SK-MEL-5 (cell line): ENCODE measurements at regions not wholly inside any gene's neighbourhood (a gene's known extent, or its start where the extent isn't known, plus 50 kb on each side); places are given as distances from the start of the nearest gene placed in this dataset.

Source experiments
- DNase-seq: peaks from one replicate; pipeline ENCODE4 v3.0.0-alpha.2; 2016; ENCODE audit warnings: low read depth, low spot score
- in situ Hi-C: cut with HindIII; loops from 2 replicates; pipeline ENCODE4 v1.10.0; 2016; ENCODE audit warnings: low sequenced_read_pairs, high pct_unique_total_duplicates, low pct_unique_long_range_greater_than_20kb

GRCh38 chr11:133787379-133788141, 57.8 kb downstream of the SPATA19 start:
- in situ Hi-C loops = no loop called here
- peak; percentile 34 for DNase-seq

DNA sequence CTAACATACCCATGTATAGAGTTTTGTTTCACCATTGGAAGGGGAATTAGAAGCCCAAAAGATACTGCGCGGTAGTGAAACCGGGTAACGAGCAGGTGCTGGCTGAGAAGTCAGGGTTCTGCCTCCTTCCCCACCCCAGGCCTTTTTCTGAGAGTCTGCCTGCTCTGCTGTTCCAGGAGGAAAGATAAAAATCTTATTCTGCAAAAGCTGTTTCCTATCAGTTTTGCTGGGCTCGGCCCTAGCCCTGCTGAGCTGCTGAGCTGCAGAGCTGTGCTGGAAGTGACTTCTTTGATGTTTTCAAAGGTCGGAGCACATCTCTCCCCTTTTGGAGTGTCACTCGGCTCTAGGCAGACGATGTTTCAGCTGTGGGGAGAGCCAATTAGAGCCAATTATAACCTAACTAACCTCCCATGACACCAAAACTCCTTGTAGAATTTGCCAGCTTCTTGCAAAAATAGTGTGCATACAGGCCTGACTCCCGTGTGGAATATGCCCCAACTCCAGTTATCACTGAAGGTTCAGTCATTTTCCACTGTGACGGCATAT, 59.4 kb downstream of the SPATA19 start:
- in situ Hi-C loops = no loop called here
- DNase-seq = no peak

GRCh38 chr11:133784359-133784758, 61.0 kb downstream of the SPATA19 start:
- in situ Hi-C loops = no loop called here
- DNase-seq = no peak

DNA sequence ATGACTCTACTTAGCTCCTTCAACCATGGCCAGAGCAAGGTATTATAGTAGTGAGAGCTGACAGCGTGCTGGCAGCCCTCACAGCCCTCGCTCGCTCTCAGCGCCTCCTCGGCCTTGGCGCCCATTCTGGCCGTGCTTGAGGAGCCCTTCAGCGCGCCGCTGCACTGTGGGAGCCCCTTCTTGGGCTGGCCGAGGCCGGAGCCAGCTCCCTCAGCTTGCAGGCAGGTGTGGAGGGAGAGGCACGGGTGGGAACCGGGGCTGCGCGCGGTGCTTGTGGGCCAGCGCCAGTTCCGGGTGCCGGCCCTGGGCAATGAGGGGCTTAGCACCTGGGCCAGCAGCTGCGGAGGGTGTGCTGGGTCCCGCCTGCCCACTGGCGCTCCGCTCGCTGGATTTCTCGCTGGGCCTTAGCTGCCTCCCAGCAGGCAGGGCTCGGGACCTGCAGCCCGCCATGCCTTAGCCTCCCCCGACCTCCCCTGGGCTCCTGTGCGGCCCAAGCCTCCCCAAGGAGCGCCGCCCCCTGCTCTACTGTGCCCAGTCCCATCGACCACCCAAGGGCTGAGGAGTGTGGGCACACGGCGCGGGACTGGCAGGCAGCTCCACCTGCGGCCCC, 63.1 kb downstream of the SPATA19 start:
- no peak for DNase-seq

DNA sequence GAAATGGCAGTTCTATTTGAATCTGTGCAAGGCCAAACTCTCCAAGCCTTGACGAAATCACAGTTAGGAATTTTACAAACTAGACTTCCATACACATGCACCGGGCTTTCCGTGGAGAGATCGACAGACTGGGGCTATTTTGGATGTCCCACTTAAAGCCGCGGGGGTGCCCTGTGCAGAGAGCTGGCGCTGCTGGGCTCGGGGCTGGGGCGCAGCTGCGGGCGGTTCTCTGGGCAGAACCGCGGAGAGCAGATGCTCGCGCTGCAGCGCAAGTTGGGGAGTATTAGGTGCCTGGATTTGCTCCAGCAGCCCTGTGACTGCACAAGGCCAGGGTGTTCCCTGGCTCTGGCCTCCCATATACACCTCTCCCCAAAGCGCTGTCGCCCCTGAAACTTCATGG, 67.2 kb downstream of the SPATA19 start:
- DNase-seq = no peak
- in situ Hi-C loops = no loop called here

More for the DNA sequence above, 63.1 kb downstream of the SPATA19 start:
- in situ Hi-C loops = no loop called here

- in situ Hi-C loops = no loop called here
- no peak for DNase-seq
These were observed 68.5 kb downstream of the SPATA19 start for GRCh38 chr11:133776671-133777367.

GRCh38 chr11:133762538-133762937, 82.8 kb downstream of the SPATA19 start:
- DNase-seq = no peak
- in situ Hi-C loops = no loop called here

DNA sequence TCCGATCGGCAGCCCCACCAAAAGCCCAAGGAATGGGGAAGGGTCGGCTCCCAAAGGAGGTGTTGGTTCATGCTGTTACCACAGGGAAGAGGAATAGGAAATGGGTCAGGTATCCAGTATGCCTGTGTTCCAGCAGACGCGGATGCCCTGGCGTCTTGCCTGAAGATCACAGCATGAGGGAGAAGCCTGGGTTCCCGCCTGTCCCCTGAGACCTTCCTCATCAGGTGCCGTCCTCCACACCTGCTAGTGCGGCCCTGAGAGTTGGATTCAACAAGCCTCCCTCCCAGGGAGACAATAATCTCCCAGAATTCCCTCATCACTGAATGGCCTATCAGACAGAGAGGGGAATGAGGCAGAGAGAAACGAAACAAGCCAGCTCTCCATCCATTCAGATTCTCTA, 92.2 kb downstream of the SPATA19 start:
- DNase-seq = no peak
- in situ Hi-C loops = no loop called here

DNA sequence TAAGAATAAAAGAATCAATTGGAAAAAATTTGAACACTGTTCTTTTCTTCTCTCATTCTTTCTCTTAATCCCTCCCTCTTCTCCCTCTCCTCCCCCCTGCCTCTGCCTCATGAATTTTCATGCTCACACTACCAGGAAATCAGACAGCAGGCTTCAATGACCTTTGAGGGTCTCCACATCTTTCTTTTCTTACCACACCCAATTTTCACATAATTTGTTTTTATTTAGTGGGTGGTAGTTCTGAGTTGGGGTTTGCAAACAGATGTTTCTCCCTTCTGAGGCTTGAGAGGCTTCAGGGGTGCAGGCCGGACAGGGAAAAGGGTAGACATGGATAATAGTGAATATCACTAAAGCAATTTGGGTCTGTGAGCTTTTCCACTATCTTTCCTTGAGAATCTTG, 95.5 kb downstream of the SPATA19 start:
- DNase-seq = no peak
- in situ Hi-C loops = no loop called here

- no peak for DNase-seq
- in situ Hi-C loops = no loop called here
These were observed 97.9 kb downstream of the SPATA19 start for GRCh38 chr11:133747409-133747808.

DNA sequence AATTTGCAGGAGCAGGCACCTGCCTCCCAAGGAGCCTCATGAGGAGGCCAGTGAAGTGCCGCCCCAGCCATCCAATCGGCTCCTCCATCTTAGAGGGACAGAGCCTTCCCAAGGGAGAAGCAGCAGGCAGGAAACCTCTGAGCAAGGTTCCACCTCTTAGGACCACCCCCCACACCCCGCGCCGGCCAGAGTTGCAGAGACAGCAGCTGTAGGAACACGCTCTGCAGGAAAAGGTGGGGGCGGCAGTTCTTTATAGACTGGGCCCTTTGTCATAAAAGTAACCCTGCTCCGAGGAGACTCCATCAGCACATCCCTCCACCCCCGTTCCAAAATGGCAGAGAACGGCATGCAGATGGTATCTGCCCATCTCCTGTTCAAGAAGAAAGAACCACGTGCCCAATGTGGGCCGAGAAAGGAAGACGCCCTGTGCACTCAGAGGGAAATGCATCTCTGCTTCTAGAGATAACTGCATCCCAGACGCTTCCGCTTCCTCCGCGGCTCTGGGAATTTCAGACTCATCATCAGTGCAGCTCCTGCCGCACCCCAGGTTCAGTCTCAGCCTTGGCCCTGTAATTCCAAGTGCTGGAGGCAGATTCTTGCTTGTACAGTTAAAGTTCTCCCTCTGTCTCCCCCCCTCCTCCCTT, 98.5 kb downstream of the SPATA19 start:
- no peak for DNase-seq
- in situ Hi-C loops = no loop called here

DNA sequence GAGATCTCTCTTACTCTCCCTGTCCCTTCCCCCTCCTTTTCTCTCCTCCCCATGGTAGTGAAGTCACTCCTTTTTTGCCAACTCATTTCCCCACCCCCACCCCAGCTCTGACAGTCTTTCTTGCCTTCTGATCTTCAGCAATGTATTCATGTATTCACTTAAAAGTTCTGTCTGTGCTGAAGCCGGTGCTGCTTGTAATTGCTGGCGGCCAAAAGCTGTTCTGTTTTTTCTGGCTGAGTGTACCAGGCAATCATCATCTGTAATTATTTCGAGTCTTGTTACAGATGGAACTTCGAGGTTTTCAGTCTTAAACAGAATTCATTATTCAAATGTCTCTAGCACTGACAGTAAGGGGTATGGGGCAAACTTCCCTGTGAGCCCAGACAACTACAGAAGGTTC, 99.5 kb downstream of the SPATA19 start:
- no peak for DNase-seq
- in situ Hi-C loops = no loop called here

GRCh38 chr11:133742353-133742752, 103.0 kb downstream of the SPATA19 start:
- no peak for DNase-seq
- in situ Hi-C loops = no loop called here

- DNase-seq = no peak
- in situ Hi-C loops = no loop called here
These were observed 104.3 kb downstream of the SPATA19 start for GRCh38 chr11:133740963-133741362.

GRCh38 chr11:133739481-133739880, 105.8 kb downstream of the SPATA19 start:
- in situ Hi-C loops = no loop called here
- no peak for DNase-seq

DNA sequence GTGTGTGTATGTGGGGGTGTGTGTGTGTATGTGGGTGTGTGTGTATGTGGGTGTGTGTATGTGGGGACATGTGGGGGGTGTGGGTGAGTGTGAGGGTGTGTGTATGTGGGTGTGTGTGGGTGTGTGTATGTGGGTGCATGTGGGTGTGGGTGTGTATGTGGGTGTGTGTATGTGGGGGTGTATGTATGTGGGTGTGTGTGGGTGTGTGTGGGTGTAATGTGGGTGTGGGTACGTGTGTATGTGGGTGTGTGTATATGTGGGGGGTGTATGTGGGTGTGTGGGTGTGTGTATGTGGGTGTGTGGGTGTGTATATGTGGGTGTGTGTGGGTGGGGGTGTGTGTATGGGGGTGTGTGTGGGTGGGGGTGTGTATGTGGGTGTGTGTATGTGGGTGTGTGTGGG, 106.7 kb downstream of the SPATA19 start:
- in situ Hi-C loops = no loop called here

DNA sequence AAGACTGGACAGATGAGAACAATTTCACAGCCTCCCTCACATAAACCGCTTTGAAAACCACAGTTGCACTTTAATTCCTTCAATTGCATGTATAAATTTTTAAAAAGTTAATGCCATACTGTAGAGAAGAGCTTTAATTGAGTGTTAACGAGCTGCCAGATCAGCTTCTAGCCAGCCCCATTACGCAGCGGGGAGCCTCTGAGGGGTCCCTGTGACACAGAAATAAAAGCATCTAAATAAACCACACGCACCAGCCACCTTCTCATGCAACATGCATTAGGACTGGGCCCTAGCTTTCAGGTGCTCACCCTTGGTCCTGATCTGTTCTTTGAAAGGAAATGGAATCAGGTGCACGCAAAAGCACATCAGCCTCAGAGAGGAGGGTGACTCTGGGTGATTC, 111.7 kb downstream of the SPATA19 start:
- in situ Hi-C loops = no loop called here
- DNase-seq = no peak

More for the DNA sequence above, 106.7 kb downstream of the SPATA19 start:
- DNase-seq = no peak

GRCh38 chr11:133732109-133732674, 113.1 kb downstream of the SPATA19 start:
- DNase-seq = no peak
- in situ Hi-C loops = no loop called here
